PFSK-1 (cell line): ENCODE measurements at regions not wholly inside any gene's neighbourhood (a gene's known extent, or its start where the extent isn't known, plus 50 kb on each side); places are given as distances from the start of the nearest gene placed in this dataset.

Source experiments
- POLR2AphosphoS5 ChIP-seq: IDR thresholded peaks from 2 replicates; pipeline ENCODE4 v1.6.1; 2012; ENCODE audit warnings: low read depth, mild to moderate bottlenecking, control low read depth, low read length, moderate library complexity
- REST ChIP-seq, 2 experiments: IDR thresholded peaks; 2 replicates each; pipeline versions ENCODE4 v1.6.1 to v1.8.0; 2011 to 2012; ENCODE audit warnings: low read depth in 2 of 2, low read length in 2 of 2, control low read depth in 1 of 2, inconsistent platforms in 1 of 2, mild to moderate bottlenecking in 1 of 2, moderate library complexity in 1 of 2; ENCODE audit not compliant: insufficient read depth in 1 of 2
- SIN3A ChIP-seq: IDR thresholded peaks from 2 replicates; pipeline ENCODE4 v1.6.1; 2012; ENCODE audit warnings: mild to moderate bottlenecking, low read length, moderate library complexity, borderline replicate concordance; ENCODE audit not compliant: insufficient read depth
- TAF1 ChIP-seq: IDR thresholded peaks from 2 replicates; pipeline ENCODE4 v1.6.1; 2012; ENCODE audit warnings: low read length, control low read depth, borderline replicate concordance; ENCODE audit not compliant: insufficient read depth

- no peak for TF ChIP-seq POLR2AphosphoS5
- TF ChIP-seq SIN3A, result no peak
- no peak for TF ChIP-seq REST (IDR thresholded peaks at IDR 0.05; ENCODE audit: insufficient read depth in 1 of 2, low read depth in 2 of 2, low read length in 2 of 2)
- TF ChIP-seq TAF1, result no peak
These were observed 60.5 kb upstream of the PRDM1 start for GRCh38 chr6:106025655-106026054.
